Erythroblast (primary cell): ENCODE measurements at regions not wholly inside any gene's neighbourhood (a gene's known extent, or its start where the extent isn't known, plus 50 kb on each side); places are given as distances from the start of the nearest gene placed in this dataset.

Experiments
- DNase-seq, 2 experiments: peaks; one replicate each; lab custom pipeline; 2025; lab: John Stamatoyannopoulos, UW
- GATA1 ChIP-seq: IDR thresholded peaks from 2 replicates; pipeline ENCODE4 v1.6.1; 2011; ENCODE audit warnings: low read depth, mild to moderate bottlenecking, control low read depth, low read length, moderate library complexity
- POLR2A ChIP-seq: IDR thresholded peaks from 2 replicates; pipeline ENCODE4 v1.6.1; 2011; ENCODE audit warnings: mild to moderate bottlenecking, low read length

GRCh38 chr3:9301091-9301490 lies 51.6 kb upstream of the SRGAP3 start:
- TF ChIP-seq GATA1 (no peak), POLR2A (no peak)
- no peak for DNase-seq

DNA sequence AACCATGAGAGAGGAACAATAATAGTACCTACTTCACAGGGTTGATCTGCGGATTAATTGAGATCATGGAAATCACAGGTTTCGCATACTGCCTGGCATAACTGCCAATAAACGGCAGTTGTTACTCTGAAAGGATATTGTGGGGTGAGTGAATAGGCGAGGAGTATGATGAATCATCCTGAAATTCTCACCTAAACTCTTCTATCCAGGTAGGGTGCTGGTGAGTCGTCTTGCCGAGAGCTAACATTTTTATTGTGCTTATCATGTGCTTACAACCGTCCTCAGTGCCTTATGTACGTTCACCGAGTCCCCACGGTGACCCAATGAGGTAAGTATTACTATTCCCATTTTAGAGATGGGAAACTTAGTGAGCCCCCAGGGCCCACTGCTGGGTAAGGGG lies 52.4 kb upstream of the SRGAP3 start:
- no peak for DNase-seq
- no peak for TF ChIP-seq POLR2A
- TF ChIP-seq GATA1: no peak

- TF ChIP-seq POLR2A (no peak), GATA1 (no peak)
- DNase-seq: peak; percentile 73 to 83
These were observed 53.2 kb upstream of the SRGAP3 start for GRCh38 chr3:9302425-9303181.

DNA sequence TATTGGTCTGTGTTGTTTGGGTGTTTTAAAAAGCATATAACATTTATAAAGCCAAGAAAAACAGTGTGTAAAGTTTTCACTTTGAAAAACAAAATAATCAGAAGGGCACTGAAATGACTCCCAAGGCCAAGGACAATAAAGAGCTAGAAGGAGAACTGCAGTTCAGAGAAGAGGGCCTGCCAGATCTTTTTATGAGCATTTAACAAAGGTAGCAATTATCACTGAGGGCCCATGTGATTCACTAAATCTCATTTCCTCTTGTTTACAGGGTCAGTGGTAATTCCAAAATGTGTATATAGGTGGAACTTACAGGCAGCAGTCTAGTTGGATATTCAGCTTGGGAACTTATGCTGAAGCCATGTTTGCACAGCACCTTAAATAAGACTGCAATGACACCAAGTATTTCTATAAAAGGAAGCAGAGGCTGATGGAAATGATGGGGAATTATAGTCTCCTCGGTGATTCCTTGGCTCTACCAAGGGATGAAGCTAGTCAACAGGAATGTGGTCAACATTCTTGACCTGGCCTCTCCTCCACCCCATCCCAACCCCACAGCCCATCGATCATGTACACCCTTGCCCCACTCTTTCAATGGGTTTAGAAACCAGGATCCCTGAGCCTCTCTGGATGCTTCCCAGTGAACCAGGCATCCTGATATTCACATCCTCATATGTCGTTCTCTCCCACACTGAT lies 54.4 kb upstream of the THUMPD3 start:
- DNase-seq: no peak
- no peak for TF ChIP-seq POLR2A
- TF ChIP-seq GATA1: no peak

DNA sequence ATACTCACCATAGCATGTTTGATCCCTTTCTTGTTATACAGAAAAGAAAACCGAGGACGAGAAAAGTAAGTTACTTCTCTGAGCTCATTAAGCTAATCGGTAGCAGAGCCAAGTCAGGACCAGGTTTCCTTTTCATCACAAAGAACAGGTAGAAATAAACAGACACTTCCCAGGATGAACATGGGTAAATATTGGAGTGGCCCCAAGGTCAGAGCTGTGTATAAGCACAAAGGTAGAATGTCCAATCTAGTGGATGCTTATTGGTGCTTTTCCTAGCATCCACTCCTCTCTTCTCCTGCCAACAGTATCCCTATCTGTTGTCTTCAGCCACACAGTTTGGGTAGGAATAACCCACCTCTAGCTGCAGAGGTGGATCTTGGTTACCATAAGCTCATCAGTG lies 52.8 kb upstream of the THUMPD3 start:
- no peak for TF ChIP-seq GATA1
- TF ChIP-seq POLR2A: no peak
- no peak for DNase-seq

- DNase-seq: no peak
- TF ChIP-seq GATA1 (no peak), POLR2A (no peak)
These were observed 51.6 kb upstream of the THUMPD3 start for GRCh38 chr3:9311228-9311627.
